ENCODE measurements at regions not wholly inside any gene's neighbourhood (a gene's known extent, or its start where the extent isn't known, plus 50 kb on each side); places are given as distances from the start of the nearest gene placed in this dataset.

DNA sequence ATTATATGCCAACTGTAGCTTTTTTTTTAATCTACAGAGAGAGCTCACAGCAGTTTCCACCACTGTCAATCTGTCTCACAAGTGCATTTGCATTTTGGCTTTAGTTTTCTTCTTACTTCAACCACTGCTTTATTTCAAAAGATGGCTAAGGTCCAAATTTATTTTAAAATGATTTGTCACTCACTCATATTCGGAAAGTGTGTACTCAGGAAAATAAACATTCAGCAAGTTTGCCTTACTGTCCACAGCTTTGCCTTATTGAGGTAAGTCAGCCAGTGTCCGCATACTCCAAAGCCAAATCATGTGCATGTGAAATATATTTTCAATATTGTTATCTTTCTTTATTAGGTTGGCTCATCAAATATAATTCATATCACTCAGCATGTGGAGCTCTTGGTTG lies 240.7 kb upstream of the ARHGEF26 start (continued):
- TF ChIP-seq, protein P1, sequence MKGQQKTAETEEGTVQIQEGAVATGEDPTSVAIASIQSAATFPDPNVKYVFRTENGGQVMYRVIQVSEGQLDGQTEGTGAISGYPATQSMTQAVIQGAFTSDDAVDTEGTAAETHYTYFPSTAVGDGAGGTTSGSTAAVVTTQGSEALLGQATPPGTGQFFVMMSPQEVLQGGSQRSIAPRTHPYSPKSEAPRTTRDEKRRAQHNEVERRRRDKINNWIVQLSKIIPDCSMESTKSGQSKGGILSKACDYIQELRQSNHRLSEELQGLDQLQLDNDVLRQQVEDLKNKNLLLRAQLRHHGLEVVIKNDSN (IDR thresholded peaks at IDR 0.05; ENCODE audit: borderline replicate concordance, extremely low read length, insufficient read depth, low read depth, low read length): no peak
- no peak for TF ChIP-seq MTA2 (IDR thresholded peaks at IDR 0.05; ENCODE audit: low read depth)
- no peak for TF ChIP-seq RFX5 (IDR thresholded peaks at IDR 0.05; ENCODE audit: low read depth, low read length)
- no peak for TF ChIP-seq MEF2B (IDR thresholded peaks at IDR 0.05; ENCODE audit: partially characterized antibody, poor library complexity, severe bottlenecking)
- no peak for TF ChIP-seq SUZ12 (IDR thresholded peaks at IDR 0.05; ENCODE audit: unreplicated experiment)
- TF ChIP-seq, protein P2, sequence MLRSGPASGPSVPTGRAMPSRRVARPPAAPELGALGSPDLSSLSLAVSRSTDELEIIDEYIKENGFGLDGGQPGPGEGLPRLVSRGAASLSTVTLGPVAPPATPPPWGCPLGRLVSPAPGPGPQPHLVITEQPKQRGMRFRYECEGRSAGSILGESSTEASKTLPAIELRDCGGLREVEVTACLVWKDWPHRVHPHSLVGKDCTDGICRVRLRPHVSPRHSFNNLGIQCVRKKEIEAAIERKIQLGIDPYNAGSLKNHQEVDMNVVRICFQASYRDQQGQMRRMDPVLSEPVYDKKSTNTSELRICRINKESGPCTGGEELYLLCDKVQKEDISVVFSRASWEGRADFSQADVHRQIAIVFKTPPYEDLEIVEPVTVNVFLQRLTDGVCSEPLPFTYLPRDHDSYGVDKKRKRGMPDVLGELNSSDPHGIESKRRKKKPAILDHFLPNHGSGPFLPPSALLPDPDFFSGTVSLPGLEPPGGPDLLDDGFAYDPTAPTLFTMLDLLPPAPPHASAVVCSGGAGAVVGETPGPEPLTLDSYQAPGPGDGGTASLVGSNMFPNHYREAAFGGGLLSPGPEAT (IDR thresholded peaks at IDR 0.05; ENCODE audit: low read depth): no peak

DNA sequence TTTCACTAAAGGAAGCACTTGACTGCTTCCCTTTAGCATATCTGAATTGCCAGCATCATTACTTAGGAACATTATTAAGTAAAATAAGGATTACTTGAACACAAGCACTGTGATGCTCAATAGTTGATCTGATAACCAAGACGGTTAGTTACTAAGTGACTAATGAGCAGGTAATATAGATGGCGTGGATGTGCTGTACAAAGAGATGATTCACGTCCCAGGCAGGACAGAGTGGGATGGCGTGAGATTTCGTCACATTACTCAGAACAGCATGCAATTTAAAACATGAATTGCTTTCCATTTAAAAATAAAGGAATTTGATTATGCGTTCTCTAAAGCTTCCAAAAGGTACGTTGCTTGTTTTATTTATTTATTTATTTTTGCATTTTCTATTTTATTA lies 240.0 kb upstream of the ARHGEF26 start:
- no peak for DNase-seq (ENCODE audit: low read depth, low spot score)
- TF ChIP-seq BRCA1 (IDR thresholded peaks at IDR 0.05; ENCODE audit: low read depth, low read length) (no peak), MYB (IDR thresholded peaks at IDR 0.05; ENCODE audit: borderline replicate concordance, low read depth, low read length) (no peak), SREBF2 (IDR thresholded peaks at IDR 0.05; ENCODE audit: low read length) (no peak), RELA (IDR thresholded peaks at IDR 0.05; ENCODE audit: borderline replicate concordance, partially characterized antibody) (no peak), FOXM1 (IDR thresholded peaks at IDR 0.05; ENCODE audit: low read depth, low read length) (no peak), PAX5 (IDR thresholded peaks at IDR 0.05; ENCODE audit: borderline replicate concordance, low read depth, low read length) (no peak), MTA2 (IDR thresholded peaks at IDR 0.05; ENCODE audit: low read depth) (no peak), NFYA (IDR thresholded peaks at IDR 0.05; ENCODE audit: borderline replicate concordance, low read depth, low read length) (no peak), SUZ12 (IDR thresholded peaks at IDR 0.05; ENCODE audit: unreplicated experiment) (no peak)
- TF ChIP-seq, protein P3, sequence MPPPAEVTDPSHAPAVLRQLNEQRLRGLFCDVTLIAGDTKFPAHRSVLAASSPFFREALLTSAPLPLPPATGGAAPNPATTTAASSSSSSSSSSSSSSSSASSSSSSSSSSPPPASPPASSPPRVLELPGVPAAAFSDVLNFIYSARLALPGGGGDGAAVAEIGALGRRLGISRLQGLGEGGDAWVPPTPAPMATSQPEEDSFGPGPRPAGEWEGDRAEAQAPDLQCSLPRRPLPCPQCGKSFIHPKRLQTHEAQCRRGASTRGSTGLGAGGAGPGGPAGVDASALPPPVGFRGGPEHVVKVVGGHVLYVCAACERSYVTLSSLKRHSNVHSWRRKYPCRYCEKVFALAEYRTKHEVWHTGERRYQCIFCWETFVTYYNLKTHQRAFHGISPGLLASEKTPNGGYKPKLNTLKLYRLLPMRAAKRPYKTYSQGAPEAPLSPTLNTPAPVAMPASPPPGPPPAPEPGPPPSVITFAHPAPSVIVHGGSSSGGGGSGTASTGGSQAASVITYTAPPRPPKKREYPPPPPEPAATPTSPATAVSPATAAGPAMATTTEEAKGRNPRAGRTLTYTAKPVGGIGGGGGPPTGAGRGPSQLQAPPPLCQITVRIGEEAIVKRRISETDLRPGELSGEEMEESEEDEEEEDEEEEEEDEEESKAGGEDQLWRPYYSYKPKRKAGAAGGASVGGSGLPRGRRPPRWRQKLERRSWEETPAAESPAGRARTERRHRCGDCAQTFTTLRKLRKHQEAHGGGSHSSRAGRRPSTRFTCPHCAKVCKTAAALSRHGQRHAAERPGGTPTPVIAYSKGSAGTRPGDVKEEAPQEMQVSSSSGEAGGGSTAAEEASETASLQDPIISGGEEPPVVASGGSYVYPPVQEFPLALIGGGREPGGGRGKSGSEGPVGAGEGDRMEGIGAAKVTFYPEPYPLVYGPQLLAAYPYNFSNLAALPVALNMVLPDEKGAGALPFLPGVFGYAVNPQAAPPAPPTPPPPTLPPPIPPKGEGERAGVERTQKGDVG (CRISPR knock-in tag; IDR thresholded peaks at IDR 0.05): no peak
- TF ChIP-seq, protein P4, sequence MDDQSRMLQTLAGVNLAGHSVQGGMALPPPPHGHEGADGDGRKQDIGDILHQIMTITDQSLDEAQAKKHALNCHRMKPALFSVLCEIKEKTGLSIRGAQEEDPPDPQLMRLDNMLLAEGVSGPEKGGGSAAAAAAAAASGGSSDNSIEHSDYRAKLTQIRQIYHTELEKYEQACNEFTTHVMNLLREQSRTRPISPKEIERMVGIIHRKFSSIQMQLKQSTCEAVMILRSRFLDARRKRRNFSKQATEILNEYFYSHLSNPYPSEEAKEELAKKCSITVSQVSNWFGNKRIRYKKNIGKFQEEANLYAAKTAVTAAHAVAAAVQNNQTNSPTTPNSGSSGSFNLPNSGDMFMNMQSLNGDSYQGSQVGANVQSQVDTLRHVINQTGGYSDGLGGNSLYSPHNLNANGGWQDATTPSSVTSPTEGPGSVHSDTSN (IDR thresholded peaks at IDR 0.05; ENCODE audit: insufficient replicate concordance, low read depth, low read length): no peak

More for the DNA sequence above, 240.0 kb upstream of the ARHGEF26 start:
- RAD21 ChIA-PET (ENCODE audit: unreplicated experiment): no interaction called here
- in situ Hi-C loops (cut with MboI) (no loop called here), intact Hi-C loops (cut with micrococcal nuclease; ENCODE audit: unreplicated experiment) (no loop called here)
- FAIRE-seq: no peak
- ATAC-seq: no peak
- Histone ChIP-seq H2AFZ (ENCODE audit: control insufficient read depth, low read depth, low read length) (no peak overlapping the region), H4K20me1 (ENCODE audit: control insufficient read depth, insufficient read depth) (no peaks in the 10 kb centered on the region), H3K9me3 (replicated peaks; ENCODE audit: control insufficient read depth, insufficient read depth, low read length) (no peaks in the 10 kb centered on the region), H3K4me1 (ENCODE audit: control insufficient read depth, insufficient read depth, low read length) (no peaks in the 10 kb centered on the region), H3K79me2 (ENCODE audit: control insufficient read depth, insufficient read depth, low read length) (no peaks in the 10 kb centered on the region), H3K4me3 (no peak overlapping the region), H3K27me3 (replicated peaks in 1 of 2; ENCODE audit: control insufficient read depth in 2 of 2, insufficient read depth in 2 of 2, low read length in 1 of 2) (no peaks in the 10 kb centered on the region), H3K9ac (ENCODE audit: control insufficient read depth, insufficient read depth, low read length) (no peak overlapping the region), H3K27ac (ENCODE audit: control insufficient read depth, insufficient read depth) (no peak overlapping the region), H3K4me2 (ENCODE audit: control insufficient read depth, insufficient read depth) (no peak overlapping the region), H3K36me3 (ENCODE audit: control insufficient read depth in 2 of 2, insufficient read depth in 2 of 2, low read length in 1 of 2) (no peaks in the 10 kb centered on the region)
- SMC1A ChIA-PET (ENCODE audit: uncharacterized antibody, unreplicated experiment): interaction anchor here (1.0 kb wide), 1 partner anchor 16 kb away, joined by 3 read pairs; no protein-coding TSS in a partner anchor
- BruUV-seq (replicated peaks): no TSS peak
- 28% methylated on average over 7 of the region's 7 CpGs for WGBS (ENCODE audit: insufficient coverage, insufficient replicate concordance, low lambda C conversion rate, missing lambda C conversion rate)
- CTCF ChIA-PET: interaction anchor here (1.7 kb wide), 1 partner anchor 14 kb away, joined by 4 read pairs; no protein-coding TSS in a partner anchor
- POLR2A ChIA-PET: no interaction called here

Data from GM12878 (cell line).